HEK293 (cell line): ENCODE measurements at regions not wholly inside any gene's neighbourhood (a gene's known extent, or its start where the extent isn't known, plus 50 kb on each side); places are given as distances from the start of the nearest gene placed in this dataset.

Source experiments
- CTCF ChIA-PET: fragments of 350-600 bp; formaldehyde crosslinking; extraction: SDS; loops from one replicate; lab custom pipeline; 2021; ENCODE audit warnings: antibody characterized with exemption; lab: Yijun Ruan, JAX
- POLR2A ChIA-PET: fragments of 300-600 bp; formaldehyde crosslinking; extraction: SDS; loops from one replicate; lab custom pipeline; 2020; ENCODE audit warnings: antibody characterized with exemption, inconsistent platforms; lab: Yijun Ruan, JAX
- H3K27ac ChIP-seq: fragments of 200-500 bp; sonication (Bioruptor generic); 2 replicates; pipeline ENCODE4 v1.5.1; 2014; ENCODE audit warnings: low read depth, low read length, control low read depth, inconsistent platforms; ENCODE audit errors: extremely low read depth
- H3K36me3 ChIP-seq, 2 experiments: fragments of 200-500 bp in 1 of 2; sonication (Bioruptor generic) in 1 of 2; 1 replicate in 1 of 2; 2 replicates in 1 of 2; pipeline ENCODE4 v1.5.1; 2014 to 2017; ENCODE audit warnings: inconsistent platforms in 2 of 2, low read length in 2 of 2; ENCODE audit not compliant: control insufficient read depth in 2 of 2, insufficient read depth in 1 of 2
- H3K4me1 ChIP-seq: fragments of 200-500 bp; sonication (Bioruptor generic); 2 replicates; pipeline ENCODE4 v1.5.1; 2014; ENCODE audit warnings: mild to moderate bottlenecking, low read length, inconsistent platforms; ENCODE audit not compliant: control insufficient read depth, insufficient read depth
- H3K4me3 ChIP-seq: 2 replicates; pipeline ENCODE4 v1.5.1; 2011; ENCODE audit warnings: low read depth, mild to moderate bottlenecking, control low read depth, low read length, moderate library complexity
- H3K9me3 ChIP-seq: fragments of 200-500 bp; sonication (Bioruptor generic); 2 replicates; pipeline ENCODE4 v1.5.1; 2014; ENCODE audit warnings: low read depth, low read length, inconsistent platforms; ENCODE audit not compliant: control insufficient read depth, insufficient read depth
- INSM2 ChIP-seq: fragments of 450-650 bp; formaldehyde crosslinking; IDR thresholded peaks from 2 replicates; pipeline ENCODE4 v1.5.1; 2016; ENCODE audit warnings: missing biosample characterization, missing genetic modification characterization
- MYNN ChIP-seq: fragments of 450-650 bp; formaldehyde crosslinking; IDR thresholded peaks from 2 replicates; pipeline ENCODE4 v1.5.1; 2016; ENCODE audit warnings: missing biosample characterization, missing genetic modification characterization, borderline replicate concordance
- PRDM1 ChIP-seq: fragments of 450-650 bp; formaldehyde crosslinking; IDR thresholded peaks from 2 replicates; pipeline ENCODE4; 2016; ENCODE audit warnings: missing biosample characterization, missing genetic modification characterization
- PRDM10 ChIP-seq: fragments of 450-650 bp; formaldehyde crosslinking; IDR thresholded peaks from 2 replicates; pipeline ENCODE4 v1.5.1; 2016; ENCODE audit warnings: missing biosample characterization, missing genetic modification characterization
- REST ChIP-seq: fragments of 450-650 bp; formaldehyde crosslinking; IDR thresholded peaks from 2 replicates; pipeline ENCODE4 v1.5.1; 2016; ENCODE audit warnings: missing biosample characterization, missing genetic modification characterization
- SP3 ChIP-seq: fragments of 450-650 bp; formaldehyde crosslinking; IDR thresholded peaks from 2 replicates; pipeline ENCODE4 v1.5.1; 2016; ENCODE audit warnings: missing biosample characterization, missing genetic modification characterization
- WT1 ChIP-seq: fragments of 450-650 bp; formaldehyde crosslinking; IDR thresholded peaks from 2 replicates; pipeline ENCODE4 v1.5.1; 2016; ENCODE audit warnings: missing biosample characterization, missing genetic modification characterization
- ZBTB48 ChIP-seq: fragments of 450-650 bp; formaldehyde crosslinking; IDR thresholded peaks from 2 replicates; pipeline ENCODE4 v1.5.1; 2016; ENCODE audit warnings: missing biosample characterization, missing genetic modification characterization
- ZBTB49 ChIP-seq: fragments of 450-650 bp; formaldehyde crosslinking; IDR thresholded peaks from 2 replicates; pipeline ENCODE4 v1.5.1; 2016; ENCODE audit warnings: missing biosample characterization, missing genetic modification characterization, low read depth
- ZNF114 ChIP-seq: fragments of 450-650 bp; formaldehyde crosslinking; IDR thresholded peaks from 2 replicates; pipeline ENCODE4 v1.5.0; 2017; ENCODE audit warnings: missing biosample characterization, missing genetic modification characterization
- ZNF132 ChIP-seq: fragments of 450-650 bp; formaldehyde crosslinking; IDR thresholded peaks from 2 replicates; pipeline ENCODE4 v1.5.1; 2017; ENCODE audit warnings: missing biosample characterization, missing genetic modification characterization, borderline replicate concordance
- ZNF140 ChIP-seq: fragments of 450-650 bp; formaldehyde crosslinking; IDR thresholded peaks from 2 replicates; pipeline ENCODE4 v1.5.1; 2016; ENCODE audit warnings: missing biosample characterization, missing genetic modification characterization
- ZNF239 ChIP-seq: fragments of 450-650 bp; formaldehyde crosslinking; IDR thresholded peaks from 2 replicates; pipeline ENCODE4 v1.5.1; 2016; ENCODE audit warnings: missing biosample characterization, missing genetic modification characterization
- ZNF280D ChIP-seq: fragments of 450-650 bp; formaldehyde crosslinking; IDR thresholded peaks from 2 replicates; pipeline ENCODE4 v1.5.1; 2016; ENCODE audit warnings: missing biosample characterization, missing genetic modification characterization
- ZNF311 ChIP-seq: fragments of 450-650 bp; formaldehyde crosslinking; IDR thresholded peaks from 2 replicates; pipeline ENCODE4 v1.5.1; 2017; ENCODE audit warnings: missing biosample characterization, missing genetic modification characterization, borderline replicate concordance
- ZNF510 ChIP-seq: fragments of 450-650 bp; formaldehyde crosslinking; IDR thresholded peaks from 2 replicates; pipeline ENCODE4 v1.5.1; 2018; ENCODE audit warnings: mild to moderate bottlenecking, missing genetic modification characterization, missing biosample characterization; ENCODE audit not compliant: insufficient replicate concordance
- ZSCAN23 ChIP-seq: fragments of 450-650 bp; formaldehyde crosslinking; IDR thresholded peaks from 2 replicates; pipeline ENCODE4 v1.5.1; 2016; ENCODE audit warnings: missing biosample characterization, missing genetic modification characterization

- no peak for TF ChIP-seq INSM2 (tag by site-specific recombination)
- no peak for TF ChIP-seq ZNF311 (tag by site-specific recombination)
- TF ChIP-seq ZNF510 (tag by site-specific recombination): no peak
- TF ChIP-seq ZSCAN23: no peak
- no peak for TF ChIP-seq SP3 (tag by site-specific recombination)
Measured at GRCh38 chr17:62860962-62861873, 53.1 kb upstream of the MARCHF10 start (continued).

- no peak overlapping the region for H3K4me3 ChIP-seq
- TF ChIP-seq ZNF114 (tag by site-specific recombination) (no peak), ZNF140 (tag by site-specific recombination) (no peak), ZNF239 (tag by site-specific recombination) (no peak), REST (tag by site-specific recombination) (no peak), PRDM1 (tag by site-specific recombination) (no peak), ZBTB48 (tag by site-specific recombination) (no peak), PRDM10 (tag by site-specific recombination) (no peak), MYNN (no peak), ZBTB49 (tag by site-specific recombination) (no peak), ZNF132 (no peak), WT1 (no peak), ZNF280D (tag by site-specific recombination) (no peak)
- TF ChIP-seq, all 188 proteins: peak for 0
- CTCF ChIA-PET: interaction anchor here (0.6 kb wide), 2 partner anchors 34 to 65 kb away, joined by 4 to 5 read pairs; no protein-coding TSS in a partner anchor
- POLR2A ChIA-PET: interaction anchor here (0.7 kb wide), 1 partner anchor 85 kb away, joined by 3 read pairs; no protein-coding TSS in a partner anchor
- Histone ChIP-seq H3K9me3 (no peaks in the 10 kb centered on the region), H3K4me1 (no peaks in the 10 kb centered on the region), H3K27ac (no peak overlapping the region), H3K36me3 (no peaks in the 10 kb centered on the region)
Measured at GRCh38 chr17:62859146-62859545, 51.0 kb upstream of the MARCHF10 start.
